SU-DHL-6 (cell line): ENCODE measurements at regions not wholly inside any gene's neighbourhood (a gene's known extent, or its start where the extent isn't known, plus 50 kb on each side); places are given as distances from the start of the nearest gene placed in this dataset.

Experiments
- H2AFZ ChIP-seq: fragments of 200-600 bp; sonication (generic); 2 replicates; pipeline ENCODE4 v1.6.1; 2014; ENCODE audit warnings: low read depth, mild to moderate bottlenecking, moderate library complexity, mixed read lengths, antibody characterized with exemption, low read length; ENCODE audit not compliant: severe bottlenecking
- H3F3A ChIP-seq: fragments of 200-600 bp; shearing (Covaris generic); 2 replicates; pipeline ENCODE4 v1.6.0; 2016; ENCODE audit warnings: antibody characterized with exemption, mild to moderate bottlenecking; ENCODE audit not compliant: insufficient read depth
- H3K27ac ChIP-seq: fragments of 200-600 bp; sonication (generic); 2 replicates; pipeline ENCODE4 v1.5.1; 2016; ENCODE audit warnings: low read depth, mild to moderate bottlenecking, low read length, moderate library complexity, mixed read lengths
- H3K27me3 ChIP-seq: fragments of 200-600 bp; sonication (generic), shearing (Covaris generic); 2 replicates; pipeline ENCODE4 v1.6.0; 2014; ENCODE audit warnings: mild to moderate bottlenecking, low read length
- H3K36me3 ChIP-seq: fragments of 200-600 bp; sonication (generic); 2 replicates; pipeline ENCODE4 v1.6.1; 2014; ENCODE audit warnings: mild to moderate bottlenecking, low read length, mixed read lengths
- H3K4me2 ChIP-seq: fragments of 300-600, 200-600 bp; shearing (Covaris generic), sonication (generic); 2 replicates; pipeline ENCODE4 v1.6.0; 2014; ENCODE audit warnings: low read length, low read depth, mild to moderate bottlenecking; ENCODE audit not compliant: poor library complexity, severe bottlenecking
- H3K4me3 ChIP-seq: fragments of 200-600 bp; sonication (generic); 2 replicates; pipeline ENCODE4 v1.5.1; 2014; ENCODE audit warnings: antibody characterized with exemption, low read length, mild to moderate bottlenecking, mixed read lengths; ENCODE audit not compliant: insufficient read depth, poor library complexity, severe bottlenecking
- H3K79me2 ChIP-seq: fragments of 200-600 bp; sonication (generic); 2 replicates; pipeline ENCODE4 v1.6.1; 2014; ENCODE audit warnings: mild to moderate bottlenecking, low read length, moderate library complexity; ENCODE audit not compliant: insufficient read depth
- H3K9ac ChIP-seq: fragments of 200-600 bp; sonication (generic); 2 replicates; pipeline ENCODE4 v1.7.0; 2014; ENCODE audit warnings: mild to moderate bottlenecking, low read length
- H3K9me2 ChIP-seq: fragments of 200-600 bp; sonication (generic); replicated peaks from 2 replicates; pipeline ENCODE4 v1.6.1; 2014; ENCODE audit warnings: low read length; ENCODE audit not compliant: insufficient read depth
- H3K9me3 ChIP-seq: fragments of 200-600 bp; sonication (generic); 2 replicates; pipeline ENCODE4 v1.6.1; 2014; ENCODE audit warnings: low read length, mixed read lengths; ENCODE audit not compliant: insufficient read depth
- H4K20me1 ChIP-seq: fragments of 200-600 bp; sonication (generic); 2 replicates; pipeline ENCODE4 v1.6.1; 2014; ENCODE audit warnings: low read depth, mild to moderate bottlenecking, antibody characterized with exemption, low read length, moderate library complexity, mixed read lengths
- EZH2phosphoT487 ChIP-seq: fragments of 200-600 bp; sonication (generic), shearing (Covaris generic); conservative IDR thresholded peaks from 2 replicates; pipeline ENCODE4 v1.6.1; 2018; ENCODE audit warnings: mild to moderate bottlenecking, antibody characterized with exemption, low read length, moderate library complexity, mixed read lengths
- TF ChIP-seq, protein P1 (sequence below): fragments of 200-600 bp; sonication (generic); IDR thresholded peaks from one replicate; pipeline ENCODE4 v1.5.1; 2017; ENCODE audit warnings: antibody characterized with exemption, mild to moderate bottlenecking, low read length, moderate library complexity; ENCODE audit not compliant: insufficient read depth, poor library complexity, severe bottlenecking

DNA sequence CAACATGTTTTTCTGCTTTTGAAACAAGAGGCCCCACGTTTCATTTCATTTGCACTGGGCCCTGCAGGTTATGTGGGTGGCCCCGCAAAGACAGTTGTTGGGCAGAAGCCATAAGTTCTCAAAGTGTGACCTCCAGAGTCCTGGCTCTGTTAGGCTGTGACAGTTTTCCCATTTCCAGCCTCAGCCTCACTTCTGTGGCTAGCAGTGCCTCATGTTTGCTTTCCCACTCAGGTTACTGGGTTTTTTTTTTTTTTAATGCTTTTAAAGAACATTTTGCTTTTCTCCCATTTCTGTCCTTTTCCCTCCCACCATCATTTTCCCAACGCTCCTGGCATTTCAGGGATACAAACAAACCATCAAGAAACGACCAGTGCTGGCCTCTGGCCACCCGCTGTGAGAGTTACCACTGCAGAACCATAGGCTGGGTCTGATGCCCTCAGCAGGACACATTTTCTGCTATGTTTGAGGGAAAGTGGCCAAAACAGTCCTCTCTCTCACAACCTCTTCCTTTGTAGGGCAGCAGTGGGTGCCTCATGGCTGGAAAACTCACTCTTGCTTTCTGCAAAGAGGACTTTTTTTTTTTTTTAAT, 159.0 kb upstream of the MPHOSPH6 start:
- TF ChIP-seq EZH2phosphoT487, result no peak
- TF ChIP-seq, protein P1, sequence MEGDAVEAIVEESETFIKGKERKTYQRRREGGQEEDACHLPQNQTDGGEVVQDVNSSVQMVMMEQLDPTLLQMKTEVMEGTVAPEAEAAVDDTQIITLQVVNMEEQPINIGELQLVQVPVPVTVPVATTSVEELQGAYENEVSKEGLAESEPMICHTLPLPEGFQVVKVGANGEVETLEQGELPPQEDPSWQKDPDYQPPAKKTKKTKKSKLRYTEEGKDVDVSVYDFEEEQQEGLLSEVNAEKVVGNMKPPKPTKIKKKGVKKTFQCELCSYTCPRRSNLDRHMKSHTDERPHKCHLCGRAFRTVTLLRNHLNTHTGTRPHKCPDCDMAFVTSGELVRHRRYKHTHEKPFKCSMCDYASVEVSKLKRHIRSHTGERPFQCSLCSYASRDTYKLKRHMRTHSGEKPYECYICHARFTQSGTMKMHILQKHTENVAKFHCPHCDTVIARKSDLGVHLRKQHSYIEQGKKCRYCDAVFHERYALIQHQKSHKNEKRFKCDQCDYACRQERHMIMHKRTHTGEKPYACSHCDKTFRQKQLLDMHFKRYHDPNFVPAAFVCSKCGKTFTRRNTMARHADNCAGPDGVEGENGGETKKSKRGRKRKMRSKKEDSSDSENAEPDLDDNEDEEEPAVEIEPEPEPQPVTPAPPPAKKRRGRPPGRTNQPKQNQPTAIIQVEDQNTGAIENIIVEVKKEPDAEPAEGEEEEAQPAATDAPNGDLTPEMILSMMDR, result no peak
- H4K20me1 ChIP-seq, result no peaks in the 10 kb centered on the region
- H3K79me2 ChIP-seq, result no peaks in the 10 kb centered on the region
- H2AFZ ChIP-seq, result no peak overlapping the region
- H3K36me3 ChIP-seq, result no peaks in the 10 kb centered on the region
- H3K27me3 ChIP-seq, result no peaks in the 10 kb centered on the region
- H3K9me3 ChIP-seq, result no peaks in the 10 kb centered on the region
- no peaks in the 10 kb centered on the region for H3K9me2 ChIP-seq
- H3K4me2 ChIP-seq, result no peak overlapping the region
- H3K27ac ChIP-seq, result no peak overlapping the region
- H3K9ac ChIP-seq, result no peak overlapping the region
- H3K4me3 ChIP-seq, result no peak overlapping the region
- H3F3A ChIP-seq, result no peaks in the 10 kb centered on the region

DNA sequence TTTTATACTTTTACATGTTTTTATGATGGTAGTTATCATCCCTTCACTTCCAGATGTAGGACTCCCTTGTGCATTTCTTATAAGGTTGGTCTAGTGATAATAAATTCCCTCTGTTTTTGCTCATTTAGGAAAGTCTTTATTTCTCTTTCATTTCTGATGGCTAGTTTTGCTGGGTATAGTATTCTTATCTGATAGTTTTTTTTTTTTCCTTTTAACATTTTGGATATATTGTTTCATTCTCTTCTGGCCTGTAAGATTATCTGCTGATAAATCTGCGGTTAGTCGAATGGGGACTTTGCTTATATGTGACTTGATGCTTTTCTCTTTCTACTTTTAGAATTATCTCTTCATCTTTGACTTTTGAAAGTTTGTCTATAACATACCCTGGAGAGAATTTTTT, 153.1 kb upstream of the MPHOSPH6 start:
- H3K36me3 ChIP-seq, result no peaks in the 10 kb centered on the region
- H3K4me2 ChIP-seq, result no peak overlapping the region
- H3K79me2 ChIP-seq, result no peaks in the 10 kb centered on the region
- no peak overlapping the region for H2AFZ ChIP-seq
- no peaks in the 10 kb centered on the region; the same call in 1 of the 2 replicates for H3K9me3 ChIP-seq
- no peak overlapping the region for H3K9ac ChIP-seq
- H4K20me1 ChIP-seq, result no peaks in the 10 kb centered on the region
- no peaks in the 10 kb centered on the region for H3K9me2 ChIP-seq
- no peak for TF ChIP-seq EZH2phosphoT487
- TF ChIP-seq, protein P1, result no peak
- H3K4me3 ChIP-seq, result no peak overlapping the region
- no peak overlapping the region for H3K27ac ChIP-seq
- H3K27me3 ChIP-seq, result no peaks in the 10 kb centered on the region
- no peaks in the 10 kb centered on the region for H3F3A ChIP-seq

DNA sequence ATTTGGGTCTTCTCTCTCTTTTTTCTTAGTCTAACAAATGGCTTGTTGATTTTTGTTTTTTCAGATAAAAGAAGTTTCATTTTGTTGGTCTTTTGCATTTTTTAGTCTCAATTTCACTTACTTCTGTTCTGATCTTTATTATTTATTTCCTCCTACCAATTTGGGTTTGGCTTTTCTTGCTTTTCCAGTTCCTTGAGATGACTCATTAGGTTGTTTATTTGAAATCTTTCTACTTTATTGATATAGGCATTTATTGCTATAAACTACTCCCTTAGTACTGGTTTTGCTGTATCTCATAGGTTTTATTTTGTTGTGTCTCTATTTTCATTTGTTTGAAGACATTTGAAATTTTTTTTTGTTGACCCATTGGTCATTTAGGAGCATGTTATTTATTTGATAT, 152.2 kb upstream of the MPHOSPH6 start:
- H3K27ac ChIP-seq, result no peak overlapping the region
- no peak overlapping the region for H3K4me2 ChIP-seq
- no peaks in the 10 kb centered on the region for H3K79me2 ChIP-seq

More for the DNA sequence above, 152.2 kb upstream of the MPHOSPH6 start:
- no peaks in the 10 kb centered on the region for H3K9me2 ChIP-seq
- H3K4me3 ChIP-seq, result no peak overlapping the region
- no peaks in the 10 kb centered on the region for H3K27me3 ChIP-seq
- no peaks in the 10 kb centered on the region for H3K36me3 ChIP-seq
- no peak overlapping the region for H3K9ac ChIP-seq
- no peaks in the 10 kb centered on the region; the same call in 1 of the 2 replicates for H3K9me3 ChIP-seq
- TF ChIP-seq EZH2phosphoT487, result no peak
- TF ChIP-seq, protein P1, result no peak
- no peak overlapping the region for H2AFZ ChIP-seq
- no peaks in the 10 kb centered on the region for H4K20me1 ChIP-seq
- no peaks in the 10 kb centered on the region for H3F3A ChIP-seq
